Neural cell (in vitro differentiated cells): ENCODE measurements at regions not wholly inside any gene's neighbourhood (a gene's known extent, or its start where the extent isn't known, plus 50 kb on each side); places are given as distances from the start of the nearest gene placed in this dataset.

Experiments used
- EP300 ChIP-seq: fragments of 450-650 bp; conservative IDR thresholded peaks from 2 replicates; pipeline ENCODE4 v1.6.1; 2014; ENCODE audit warnings: antibody characterized with exemption, mild to moderate bottlenecking, moderate library complexity; ENCODE audit not compliant: poor library complexity, severe bottlenecking
- EZH2 ChIP-seq: fragments of 200-600, 300-800 bp; shearing (Covaris generic), sonication (generic); IDR thresholded peaks from 2 replicates; pipeline ENCODE4 v1.6.1; 2014; ENCODE audit warnings: antibody characterized with exemption, low read length, borderline replicate concordance, mild to moderate bottlenecking; ENCODE audit not compliant: insufficient read depth, poor library complexity, severe bottlenecking
- MXI1 ChIP-seq: fragments of 450-650 bp; conservative IDR thresholded peaks from 2 replicates; pipeline ENCODE4 v1.6.1; 2014; ENCODE audit warnings: antibody characterized with exemption, mild to moderate bottlenecking; ENCODE audit not compliant: poor library complexity, severe bottlenecking
- POLR2AphosphoS5 ChIP-seq: IDR thresholded peaks from 2 replicates; pipeline ENCODE4 v1.6.1; 2012
- RAD21 ChIP-seq: fragments of 450-650 bp; conservative IDR thresholded peaks from 2 replicates; pipeline ENCODE4 v1.6.1; 2014; ENCODE audit warnings: antibody characterized with exemption, mild to moderate bottlenecking, moderate library complexity
- TAF1 ChIP-seq: IDR thresholded peaks from 2 replicates; pipeline ENCODE4 v1.6.1; 2012; ENCODE audit warnings: low read depth
- TF ChIP-seq, protein P1 (sequence below): fragments of 450-650 bp; IDR thresholded peaks from 2 replicates; pipeline ENCODE4 v1.5.1; 2014; ENCODE audit warnings: antibody characterized with exemption, mild to moderate bottlenecking, moderate library complexity; ENCODE audit not compliant: poor library complexity, severe bottlenecking
- TF ChIP-seq, protein P2 (sequence below): IDR thresholded peaks from 2 replicates; pipeline ENCODE4 v1.6.1; 2012; ENCODE audit warnings: borderline replicate concordance

DNA sequence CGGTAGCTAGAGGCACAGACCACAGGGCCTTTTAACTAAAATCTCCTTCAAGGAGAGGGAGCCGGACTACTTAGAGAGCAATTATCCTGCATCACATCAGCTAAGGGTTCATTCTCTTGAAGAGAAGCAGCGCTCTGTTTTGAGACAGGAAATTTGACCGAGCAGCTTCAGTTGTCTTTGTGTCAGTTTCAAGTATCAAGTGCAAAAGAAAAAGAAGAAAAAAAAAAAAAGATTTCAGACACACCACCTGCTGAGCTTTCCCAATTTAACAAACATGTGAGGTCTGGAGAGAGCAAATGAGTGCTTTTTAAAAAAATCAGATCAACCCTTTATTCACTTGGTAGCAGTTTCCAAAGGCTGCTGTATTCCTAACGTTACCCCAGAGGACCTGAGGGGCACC lies 273.5 kb upstream of the POU3F2 start:
- TF ChIP-seq, protein P1, sequence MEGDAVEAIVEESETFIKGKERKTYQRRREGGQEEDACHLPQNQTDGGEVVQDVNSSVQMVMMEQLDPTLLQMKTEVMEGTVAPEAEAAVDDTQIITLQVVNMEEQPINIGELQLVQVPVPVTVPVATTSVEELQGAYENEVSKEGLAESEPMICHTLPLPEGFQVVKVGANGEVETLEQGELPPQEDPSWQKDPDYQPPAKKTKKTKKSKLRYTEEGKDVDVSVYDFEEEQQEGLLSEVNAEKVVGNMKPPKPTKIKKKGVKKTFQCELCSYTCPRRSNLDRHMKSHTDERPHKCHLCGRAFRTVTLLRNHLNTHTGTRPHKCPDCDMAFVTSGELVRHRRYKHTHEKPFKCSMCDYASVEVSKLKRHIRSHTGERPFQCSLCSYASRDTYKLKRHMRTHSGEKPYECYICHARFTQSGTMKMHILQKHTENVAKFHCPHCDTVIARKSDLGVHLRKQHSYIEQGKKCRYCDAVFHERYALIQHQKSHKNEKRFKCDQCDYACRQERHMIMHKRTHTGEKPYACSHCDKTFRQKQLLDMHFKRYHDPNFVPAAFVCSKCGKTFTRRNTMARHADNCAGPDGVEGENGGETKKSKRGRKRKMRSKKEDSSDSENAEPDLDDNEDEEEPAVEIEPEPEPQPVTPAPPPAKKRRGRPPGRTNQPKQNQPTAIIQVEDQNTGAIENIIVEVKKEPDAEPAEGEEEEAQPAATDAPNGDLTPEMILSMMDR = no peak
- TF ChIP-seq EZH2 = no peak
- TF ChIP-seq MXI1 = no peak
- TF ChIP-seq, protein P2, sequence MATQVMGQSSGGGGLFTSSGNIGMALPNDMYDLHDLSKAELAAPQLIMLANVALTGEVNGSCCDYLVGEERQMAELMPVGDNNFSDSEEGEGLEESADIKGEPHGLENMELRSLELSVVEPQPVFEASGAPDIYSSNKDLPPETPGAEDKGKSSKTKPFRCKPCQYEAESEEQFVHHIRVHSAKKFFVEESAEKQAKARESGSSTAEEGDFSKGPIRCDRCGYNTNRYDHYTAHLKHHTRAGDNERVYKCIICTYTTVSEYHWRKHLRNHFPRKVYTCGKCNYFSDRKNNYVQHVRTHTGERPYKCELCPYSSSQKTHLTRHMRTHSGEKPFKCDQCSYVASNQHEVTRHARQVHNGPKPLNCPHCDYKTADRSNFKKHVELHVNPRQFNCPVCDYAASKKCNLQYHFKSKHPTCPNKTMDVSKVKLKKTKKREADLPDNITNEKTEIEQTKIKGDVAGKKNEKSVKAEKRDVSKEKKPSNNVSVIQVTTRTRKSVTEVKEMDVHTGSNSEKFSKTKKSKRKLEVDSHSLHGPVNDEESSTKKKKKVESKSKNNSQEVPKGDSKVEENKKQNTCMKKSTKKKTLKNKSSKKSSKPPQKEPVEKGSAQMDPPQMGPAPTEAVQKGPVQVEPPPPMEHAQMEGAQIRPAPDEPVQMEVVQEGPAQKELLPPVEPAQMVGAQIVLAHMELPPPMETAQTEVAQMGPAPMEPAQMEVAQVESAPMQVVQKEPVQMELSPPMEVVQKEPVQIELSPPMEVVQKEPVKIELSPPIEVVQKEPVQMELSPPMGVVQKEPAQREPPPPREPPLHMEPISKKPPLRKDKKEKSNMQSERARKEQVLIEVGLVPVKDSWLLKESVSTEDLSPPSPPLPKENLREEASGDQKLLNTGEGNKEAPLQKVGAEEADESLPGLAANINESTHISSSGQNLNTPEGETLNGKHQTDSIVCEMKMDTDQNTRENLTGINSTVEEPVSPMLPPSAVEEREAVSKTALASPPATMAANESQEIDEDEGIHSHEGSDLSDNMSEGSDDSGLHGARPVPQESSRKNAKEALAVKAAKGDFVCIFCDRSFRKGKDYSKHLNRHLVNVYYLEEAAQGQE = no peak
- TF ChIP-seq RAD21 = no peak
- no peak for TF ChIP-seq POLR2AphosphoS5
- no peak for TF ChIP-seq TAF1
- no peak for TF ChIP-seq EP300
